Adipocyte (in vitro differentiated cells): ENCODE measurements at regions not wholly inside any gene's neighbourhood (a gene's known extent, or its start where the extent isn't known, plus 50 kb on each side); places are given as distances from the start of the nearest gene placed in this dataset.

Source experiments
- DNase-seq: peaks from one replicate; pipeline ENCODE4 v3.0.0-alpha.2; 2015; ENCODE audit warnings: low read depth
- H3K27me3 ChIP-seq: replicated peaks from 2 replicates; pipeline ENCODE4 v1.7.0; 2013; ENCODE audit warnings: mild to moderate bottlenecking, low read length, moderate library complexity; ENCODE audit not compliant: control insufficient read depth, insufficient read depth
- H3K36me3 ChIP-seq: 2 replicates; pipeline ENCODE4 v1.7.0; 2013; ENCODE audit warnings: low read length, mild to moderate bottlenecking, moderate library complexity; ENCODE audit not compliant: control insufficient read depth, insufficient read depth, severe bottlenecking
- H3K4me1 ChIP-seq: 2 replicates; pipeline ENCODE4 v1.7.0; 2013; ENCODE audit warnings: mild to moderate bottlenecking, low read length, moderate library complexity; ENCODE audit not compliant: control insufficient read depth, insufficient read depth
- H3K4me3 ChIP-seq: 2 replicates; pipeline ENCODE4 v1.7.0; 2013; ENCODE audit warnings: mild to moderate bottlenecking, low read length, moderate library complexity
- H3K9ac ChIP-seq: 2 replicates; pipeline ENCODE4 v1.7.0; 2013; ENCODE audit warnings: mild to moderate bottlenecking, low read length, moderate library complexity
- H3K9me3 ChIP-seq: 2 replicates; pipeline ENCODE4 v1.7.0; 2013; ENCODE audit warnings: mild to moderate bottlenecking, low read length, moderate library complexity; ENCODE audit not compliant: control insufficient read depth

DNA sequence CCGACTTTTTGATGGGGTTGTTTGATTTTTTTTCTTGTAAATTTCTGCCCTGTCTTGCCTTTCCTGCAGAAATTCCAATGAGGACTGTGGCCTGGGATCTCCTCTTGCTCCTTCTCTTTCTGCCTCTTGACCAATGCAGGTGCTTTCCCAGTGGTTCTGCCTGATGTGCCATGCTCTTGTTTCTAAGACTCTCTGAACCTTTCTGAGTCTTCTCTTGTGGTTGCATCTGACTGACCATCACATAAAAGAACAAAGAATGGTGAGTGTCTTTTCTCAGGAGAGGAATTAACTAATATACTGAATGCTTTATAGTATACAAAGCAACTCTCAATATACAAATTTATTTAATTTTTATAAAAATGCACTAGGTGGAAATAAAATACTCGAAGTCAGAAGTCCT lies 424.6 kb downstream of the TRIB2 start:
- Histone ChIP-seq H3K9me3 (no peaks in the 10 kb centered on the region), H3K4me1 (no peaks in the 10 kb centered on the region), H3K4me3 (no peak overlapping the region), H3K36me3 (no peaks in the 10 kb centered on the region), H3K9ac (no peak overlapping the region), H3K27me3 (no peaks in the 10 kb centered on the region)
- no peak for DNase-seq

DNA sequence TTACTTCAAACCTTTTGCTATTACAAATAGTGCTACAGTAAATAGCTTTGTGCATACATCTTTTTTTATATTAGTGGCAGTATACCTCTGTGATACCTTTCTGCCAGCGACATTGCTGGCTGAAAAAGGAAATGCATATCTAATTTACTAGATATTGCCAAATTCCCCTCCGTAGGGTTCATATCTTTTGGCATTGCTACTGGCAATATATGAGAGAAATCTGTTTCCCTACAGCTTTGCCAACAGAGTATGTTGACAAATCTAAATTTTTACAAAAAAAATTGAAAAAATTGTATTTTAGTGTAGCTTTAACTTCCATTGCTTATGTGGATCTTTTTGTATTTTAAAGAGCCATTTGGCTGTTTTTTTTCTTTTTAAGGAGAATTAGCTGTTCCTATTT lies 426.7 kb downstream of the TRIB2 start:
- Histone ChIP-seq H3K27me3 (no peaks in the 10 kb centered on the region), H3K9me3 (no peaks in the 10 kb centered on the region), H3K36me3 (no peaks in the 10 kb centered on the region), H3K4me1 (no peaks in the 10 kb centered on the region), H3K9ac (no peak overlapping the region), H3K4me3 (no peak overlapping the region)
- DNase-seq: no peak

GRCh38 chr2:13156916-13157315 lies 440.2 kb downstream of the TRIB2 start:
- no peaks in the 10 kb centered on the region for H3K36me3 ChIP-seq
- no peak overlapping the region for H3K9ac ChIP-seq
- no peak overlapping the region for H3K4me3 ChIP-seq
- DNase-seq: no peak
- no peaks in the 10 kb centered on the region for H3K27me3 ChIP-seq
- H3K9me3 ChIP-seq: peaks cover 5% of the 10 kb centered on the region
- no peaks in the 10 kb centered on the region for H3K4me1 ChIP-seq

DNA sequence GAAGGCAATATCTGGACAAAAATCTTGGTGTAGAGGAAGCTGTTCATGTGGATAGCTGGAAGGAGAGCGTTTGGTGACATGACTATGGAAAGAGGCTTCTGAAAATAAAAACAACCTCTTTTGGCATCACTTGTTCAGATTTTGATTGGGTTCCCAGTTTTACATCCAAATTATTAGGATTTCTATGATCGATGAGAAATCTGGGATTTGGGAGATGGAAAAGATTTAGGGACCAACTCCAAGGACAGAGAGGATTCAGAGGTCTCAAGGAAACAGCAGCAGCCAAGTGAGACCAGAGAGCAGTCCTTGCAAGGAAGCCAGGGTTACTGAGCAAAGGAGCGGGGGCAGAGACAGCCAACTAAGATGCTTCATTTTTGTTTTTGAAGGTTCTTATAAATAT lies 441.7 kb downstream of the TRIB2 start:
- no peaks in the 10 kb centered on the region for H3K27me3 ChIP-seq
- DNase-seq: no peak
- H3K9ac ChIP-seq: no peak overlapping the region
- H3K36me3 ChIP-seq: no peaks in the 10 kb centered on the region
- peaks cover 5% of the 10 kb centered on the region for H3K9me3 ChIP-seq
- no peaks in the 10 kb centered on the region for H3K4me1 ChIP-seq
- H3K4me3 ChIP-seq: no peak overlapping the region

- no peak for DNase-seq
- Histone ChIP-seq H3K4me1 (no peaks in the 10 kb centered on the region), H3K27me3 (no peaks in the 10 kb centered on the region), H3K36me3 (no peaks in the 10 kb centered on the region), H3K9me3 (peaks cover 7% of the 10 kb centered on the region), H3K9ac (no peak overlapping the region), H3K4me3 (no peak overlapping the region)
Measured at GRCh38 chr2:13180729-13181128, 464.0 kb downstream of the TRIB2 start.

DNA sequence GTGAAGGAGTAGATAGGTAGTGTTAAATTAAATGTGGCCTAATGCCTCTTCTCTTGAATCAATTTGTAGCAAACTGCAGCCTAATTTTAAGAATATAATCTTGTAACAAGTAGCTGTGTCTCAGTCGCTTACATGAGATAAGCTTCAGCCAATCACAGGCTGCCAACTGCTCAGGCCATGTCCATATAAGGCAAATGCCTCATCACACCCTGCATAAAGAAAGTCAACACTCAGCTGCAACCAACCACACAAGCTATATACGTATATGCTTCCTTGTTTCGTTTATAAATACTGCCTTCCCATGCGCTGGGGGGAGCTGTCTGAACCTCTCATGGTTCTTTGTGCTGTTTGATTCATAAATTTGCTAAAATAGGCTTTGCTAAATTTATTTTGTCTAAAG lies 476.3 kb downstream of the TRIB2 start:
- no peak overlapping the region for H3K9ac ChIP-seq

DNA sequence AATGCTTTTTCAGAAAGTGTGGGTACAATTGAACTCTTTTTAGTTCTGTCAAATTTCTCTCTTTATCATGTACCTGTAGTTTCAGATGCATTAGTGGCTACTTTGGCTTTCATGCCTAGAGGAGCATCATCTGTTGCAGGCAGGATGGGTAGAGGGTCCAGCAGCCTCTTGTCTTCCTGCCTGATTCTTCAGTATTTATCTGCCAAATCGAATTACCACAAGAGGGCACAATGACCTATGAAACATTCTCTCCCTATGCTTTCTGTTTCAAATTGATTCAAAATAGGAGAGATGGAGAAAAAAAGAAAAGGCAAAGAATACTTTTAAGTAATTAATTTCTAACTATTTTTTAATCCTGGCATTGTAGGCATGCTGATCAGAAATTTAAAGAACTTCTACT lies 477.2 kb downstream of the TRIB2 start:
- Histone ChIP-seq H3K4me1 (no peaks in the 10 kb centered on the region), H3K9ac (no peak overlapping the region), H3K4me3 (no peak overlapping the region), H3K27me3 (no peaks in the 10 kb centered on the region), H3K9me3 (no peaks in the 10 kb centered on the region), H3K36me3 (no peaks in the 10 kb centered on the region)
- peak; percentile 69 for DNase-seq

More for the DNA sequence above, 476.3 kb downstream of the TRIB2 start:
- no peaks in the 10 kb centered on the region for H3K4me1 ChIP-seq
- H3K9me3 ChIP-seq: no peaks in the 10 kb centered on the region
- H3K27me3 ChIP-seq: no peaks in the 10 kb centered on the region
- no peaks in the 10 kb centered on the region for H3K36me3 ChIP-seq
- DNase-seq: peak; percentile 1
- no peak overlapping the region for H3K4me3 ChIP-seq

- no peaks in the 10 kb centered on the region for H3K9me3 ChIP-seq
- no peak for DNase-seq
Measured at GRCh38 chr2:13195270-13195669, 478.5 kb downstream of the TRIB2 start.

GRCh38 chr2:13197248-13197647 lies 480.5 kb downstream of the TRIB2 start:
- Histone ChIP-seq H3K4me3 (no peak overlapping the region), H3K9me3 (no peaks in the 10 kb centered on the region)

More at GRCh38 chr2:13195270-13195669, 478.5 kb downstream of the TRIB2 start:
- no peaks in the 10 kb centered on the region for H3K27me3 ChIP-seq
- no peak overlapping the region for H3K9ac ChIP-seq
- no peaks in the 10 kb centered on the region for H3K4me1 ChIP-seq
- no peak overlapping the region for H3K4me3 ChIP-seq
- H3K36me3 ChIP-seq: no peaks in the 10 kb centered on the region

DNA sequence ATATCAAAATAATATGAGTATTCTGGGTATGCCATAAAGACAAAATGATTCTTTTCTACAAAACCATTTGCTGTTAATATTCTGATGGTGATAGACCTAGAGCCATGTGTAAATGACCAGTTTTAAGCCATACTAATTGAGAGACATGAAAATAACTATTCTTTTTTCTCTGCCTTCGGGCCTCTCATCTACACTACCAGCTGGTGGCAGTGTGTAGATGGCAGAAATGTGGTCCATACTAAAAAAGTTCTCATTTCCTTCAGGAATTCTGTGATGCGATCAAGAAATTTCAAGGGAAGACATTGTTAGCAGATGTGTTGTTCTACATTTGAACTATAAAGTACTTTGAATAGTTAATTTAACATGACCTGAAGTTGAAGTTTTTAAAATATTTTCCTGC lies 485.2 kb downstream of the TRIB2 start:
- H3K4me3 ChIP-seq: no peak overlapping the region

More at GRCh38 chr2:13197248-13197647, 480.5 kb downstream of the TRIB2 start:
- Histone ChIP-seq H3K4me1 (no peaks in the 10 kb centered on the region), H3K27me3 (no peaks in the 10 kb centered on the region), H3K36me3 (no peaks in the 10 kb centered on the region), H3K9ac (no peak overlapping the region)
- no peak for DNase-seq

GRCh38 chr2:13212115-13212514 lies 495.4 kb downstream of the TRIB2 start:
- H3K4me3 ChIP-seq: no peak overlapping the region
- no peaks in the 10 kb centered on the region for H3K4me1 ChIP-seq
- H3K9me3 ChIP-seq: peaks cover 14% of the 10 kb centered on the region
- H3K27me3 ChIP-seq: no peaks in the 10 kb centered on the region
- DNase-seq: no peak
- no peak overlapping the region for H3K9ac ChIP-seq
- no peaks in the 10 kb centered on the region for H3K36me3 ChIP-seq

More for the DNA sequence above, 485.2 kb downstream of the TRIB2 start:
- Histone ChIP-seq H3K4me1 (no peaks in the 10 kb centered on the region), H3K9ac (no peak overlapping the region), H3K9me3 (no peaks in the 10 kb centered on the region), H3K36me3 (no peaks in the 10 kb centered on the region), H3K27me3 (no peaks in the 10 kb centered on the region)
- DNase-seq: peak; percentile 36

- no peak overlapping the region for H3K4me3 ChIP-seq
- H3K36me3 ChIP-seq: no peaks in the 10 kb centered on the region
- no peaks in the 10 kb centered on the region for H3K4me1 ChIP-seq
- no peak for DNase-seq
- H3K27me3 ChIP-seq: no peaks in the 10 kb centered on the region
- no peak overlapping the region for H3K9ac ChIP-seq
- H3K9me3 ChIP-seq: peaks cover under 1% of the 10 kb centered on the region
Measured at GRCh38 chr2:13218205-13218604, 501.5 kb downstream of the TRIB2 start.
